ENCODE measurements at regions not wholly inside any gene's neighbourhood (a gene's known extent, or its start where the extent isn't known, plus 50 kb on each side); places are given as distances from the start of the nearest gene placed in this dataset.

GRCh38 chr6:169969372-169970099 lies 218.1 kb downstream of the ERMARD start:
- intact Hi-C loops (cut with DNase I), result loop anchor here in 8 of 10 donors (5.0 to 10.0 kb wide), 6 partner anchors 73 to 555 kb away; partner anchors contain the start of gene DLL1 (in 3 of the 8)
- TF ChIP-seq CTCF (IDR thresholded peaks at IDR 0.05), result no peak
- TF ChIP-seq POLR2A (IDR thresholded peaks at IDR 0.05), result no peak
- Histone ChIP-seq H3K9me3 (no peaks in the 10 kb centered on the region), H3K36me3 (no peaks in the 10 kb centered on the region), H3K27ac (no peak overlapping the region), H3K4me3 (no peak overlapping the region), H3K4me1 (no peaks in the 10 kb centered on the region), H3K27me3 (no peaks in the 10 kb centered on the region)
- DNase-seq (peak in 1 of 5 donors; percentile 4), ATAC-seq (no peak)
- 92 to 95% (median 93%) methylated on average over 19 of the region's 19 CpGs for WGBS, 4 donors

DNA sequence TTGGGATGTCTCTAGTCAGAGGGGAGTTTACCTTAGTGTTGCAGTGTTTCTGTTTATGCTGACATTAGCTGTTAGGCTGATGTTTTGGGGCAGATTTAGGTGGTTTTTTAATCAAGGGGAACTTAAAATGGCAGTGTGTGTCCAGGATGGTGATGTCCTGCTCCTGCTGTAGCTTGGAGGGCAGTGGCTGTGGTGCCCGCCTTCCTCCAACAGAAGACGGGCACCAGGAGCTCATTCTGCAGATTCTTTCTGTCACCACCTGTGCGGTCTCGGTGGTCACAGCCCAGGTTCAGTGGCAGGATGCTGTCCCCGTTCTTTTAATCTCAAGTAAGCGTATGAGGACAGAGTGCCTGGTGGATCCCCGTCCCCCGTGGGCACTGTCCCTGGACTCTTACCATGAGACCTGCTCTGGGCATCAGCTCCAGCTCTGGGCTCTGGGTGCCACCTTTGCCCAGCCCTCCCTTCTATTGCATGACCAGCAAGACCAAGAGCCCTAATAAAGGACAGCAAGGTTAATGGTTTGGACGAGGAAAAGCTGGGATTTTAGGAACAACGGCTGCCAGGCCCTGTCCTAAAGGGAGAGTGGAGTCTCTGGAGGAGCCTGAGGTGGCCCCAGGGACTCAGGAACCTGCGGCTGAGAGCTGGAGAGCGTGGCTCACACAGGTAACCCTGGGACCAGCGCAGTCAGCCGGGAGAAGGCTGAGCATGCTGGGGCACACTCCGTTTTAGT lies 217.3 kb downstream of the ERMARD start:
- 72 to 93% (median 80%) methylated on average over 15 of the region's 15 CpGs for WGBS, 4 donors
- ATAC-seq (peak; percentile 75 to 87 (median 80)), DNase-seq (peak in 1 of 5 donors; percentile 3)

DNA sequence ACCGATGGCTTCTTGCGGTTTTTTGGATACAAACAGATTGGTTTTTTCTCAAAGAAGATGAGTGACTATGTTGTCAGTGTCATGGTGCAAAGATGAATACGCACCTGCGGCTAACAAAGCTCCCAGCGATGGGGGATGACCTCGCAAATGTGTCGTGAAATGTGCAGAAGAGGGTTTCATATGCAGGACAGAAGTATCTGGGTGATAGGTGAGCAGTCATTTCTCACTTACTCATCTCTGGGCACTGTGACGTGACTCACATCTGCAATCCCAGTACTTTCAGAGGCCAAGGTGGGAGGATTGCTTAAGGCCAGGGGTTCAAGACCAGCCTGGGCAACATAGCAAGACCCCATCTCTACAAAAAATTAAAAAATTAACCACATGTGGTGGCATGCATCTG lies 216.3 kb downstream of the ERMARD start:
- H3K27ac ChIP-seq, result no peak overlapping the region
- no peak overlapping the region for H3K4me3 ChIP-seq
- intact Hi-C loops (cut with DNase I), result loop anchor here in 8 of 10 donors (5.0 to 10.0 kb wide), 6 partner anchors 75 to 557 kb away; partner anchors contain the start of gene DLL1 (in 3 of the 8)
- DNase-seq (no peak), ATAC-seq (no peak)
- H3K36me3 ChIP-seq, result no peaks in the 10 kb centered on the region
- 66 to 97% (median 73%) methylated on average over 8 of the region's 8 CpGs for WGBS, 4 donors
- no peak for TF ChIP-seq POLR2A (IDR thresholded peaks at IDR 0.05)
- TF ChIP-seq CTCF (IDR thresholded peaks at IDR 0.05), result no peak
- H3K9me3 ChIP-seq, result no peaks in the 10 kb centered on the region
- H3K27me3 ChIP-seq, result peaks cover 0 to 1% (median 0%) of the 10 kb centered on the region in 9 donors
- peaks cover 0 to under 1% (median 0%) of the 10 kb centered on the region in 12 donors for H3K4me1 ChIP-seq

More for the DNA sequence above, 217.3 kb downstream of the ERMARD start:
- TF ChIP-seq CTCF (IDR thresholded peaks at IDR 0.05), result peak in 6 of 12 donors; percentile 10 to 22 (median 14)
- no peak for TF ChIP-seq POLR2A (IDR thresholded peaks at IDR 0.05)
- H3K36me3 ChIP-seq, result no peaks in the 10 kb centered on the region
- no peaks in the 10 kb centered on the region for H3K4me1 ChIP-seq
- no peak overlapping the region for H3K27ac ChIP-seq
- H3K9me3 ChIP-seq, result no peaks in the 10 kb centered on the region
- no peaks in the 10 kb centered on the region for H3K27me3 ChIP-seq
- intact Hi-C loops (cut with DNase I), result loop anchor here in 8 of 10 donors (5.0 to 10.0 kb wide), 6 partner anchors 74 to 556 kb away; partner anchors contain the start of gene DLL1 (in 3 of the 8)
- H3K4me3 ChIP-seq, result no peak overlapping the region
